T-helper 17 cell (primary cell): ENCODE measurements at regions not wholly inside any gene's neighbourhood (a gene's known extent, or its start where the extent isn't known, plus 50 kb on each side); places are given as distances from the start of the nearest gene placed in this dataset.

Source experiments
- ATAC-seq: fragments of 150-1000 bp; cut with Tn5 transposase; 2 replicates; pipeline ENCODE4 v1.10.0; 2021; ENCODE audit warnings: mild to moderate bottlenecking, moderate library complexity
- DNase-seq, 3 donors: peaks; one replicate each; pipeline versions ENCODE4 v3.0.0 to v3.0.0-alpha.2; 2020 to 2021
- H3K9me3 ChIP-seq: one replicate; pipeline ENCODE4 v1.7.0; 2013; ENCODE audit warnings: low read length, mild to moderate bottlenecking; ENCODE audit not compliant: control insufficient read depth, poor library complexity, severe bottlenecking
- H3K27ac Mint-ChIP-seq: one replicate; pipeline ENCODE4 v1.8.0; 2022; ENCODE audit warnings: mild to moderate bottlenecking, moderate library complexity, mixed read lengths
- H3K27me3 Mint-ChIP-seq: one replicate; pipeline ENCODE4 v1.8.0; 2022; ENCODE audit warnings: mixed read lengths
- H3K36me3 Mint-ChIP-seq: one replicate; pipeline ENCODE4 v1.8.0; 2022; ENCODE audit warnings: low read depth, mixed read lengths
- H3K4me1 Mint-ChIP-seq: one replicate; pipeline ENCODE4 v1.8.0; 2022; ENCODE audit warnings: mild to moderate bottlenecking, mixed read lengths
- H3K4me3 Mint-ChIP-seq: one replicate; pipeline ENCODE4 v1.8.0; 2022; ENCODE audit warnings: mild to moderate bottlenecking, moderate library complexity, mixed read lengths

GRCh38 chr15:93981706-93982105 is 249.7 kb upstream of the MCTP2 start:
- H3K9me3 ChIP-seq: no peaks in the 10 kb centered on the region
- peaks cover 2% of the 10 kb centered on the region for H3K36me3 Mint-ChIP-seq
- ATAC-seq: no peak
- H3K27ac Mint-ChIP-seq: peak overlapping the region; percentile 6
- DNase-seq: no peak
- no peak overlapping the region for H3K4me3 Mint-ChIP-seq
- no peaks in the 10 kb centered on the region for H3K27me3 Mint-ChIP-seq
- H3K4me1 Mint-ChIP-seq: peaks cover 14% of the 10 kb centered on the region

DNA sequence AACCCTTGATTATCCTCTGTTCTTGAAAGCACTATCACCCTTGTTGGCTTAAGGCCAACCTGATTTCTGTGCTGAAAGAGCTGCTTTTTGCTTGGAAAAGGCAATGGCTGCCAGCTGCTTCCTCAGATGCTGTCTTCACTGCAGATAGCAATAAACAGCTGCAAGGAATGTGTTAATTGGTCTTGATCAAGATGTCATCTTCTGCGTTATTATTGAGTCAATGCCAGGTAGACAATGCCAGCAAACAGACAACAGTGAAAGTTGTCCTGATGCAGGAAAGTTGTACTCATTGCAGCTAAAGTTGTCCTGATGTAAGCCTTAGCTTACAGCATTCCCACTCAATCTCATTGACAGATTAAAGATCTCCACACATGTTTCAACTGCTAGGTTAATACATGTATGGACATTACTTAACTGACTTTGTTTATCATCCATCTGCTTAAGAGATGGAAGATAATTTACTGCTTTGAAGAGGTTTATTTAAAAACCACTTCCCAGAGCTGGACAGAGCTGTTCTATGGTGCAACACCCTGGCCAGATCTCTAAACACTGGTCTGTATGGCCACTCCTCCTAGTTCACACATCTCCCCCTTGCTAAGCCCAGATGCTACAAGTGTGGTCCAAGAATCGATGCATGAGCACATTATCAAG is 251.0 kb upstream of the MCTP2 start:
- ATAC-seq (no peak), DNase-seq (no peak)
- peaks cover 8% of the 10 kb centered on the region for H3K4me1 Mint-ChIP-seq
- no peaks in the 10 kb centered on the region for H3K27me3 Mint-ChIP-seq
- no peaks in the 10 kb centered on the region for H3K9me3 ChIP-seq
- no peak overlapping the region for H3K27ac Mint-ChIP-seq
- peaks cover 2% of the 10 kb centered on the region for H3K36me3 Mint-ChIP-seq
- no peak overlapping the region for H3K4me3 Mint-ChIP-seq

- H3K9me3 ChIP-seq: no peaks in the 10 kb centered on the region
- DNase-seq (no peak), ATAC-seq (no peak)
- Mint-ChIP-seq H3K36me3 (no peaks in the 10 kb centered on the region), H3K27me3 (no peaks in the 10 kb centered on the region), H3K4me3 (no peak overlapping the region), H3K4me1 (peaks cover 2% of the 10 kb centered on the region), H3K27ac (no peak overlapping the region)
Measured at GRCh38 chr15:93974804-93975481, 256.4 kb upstream of the MCTP2 start.

- H3K4me3 Mint-ChIP-seq: no peak overlapping the region
- no peaks in the 10 kb centered on the region for H3K9me3 ChIP-seq
- H3K27ac Mint-ChIP-seq: no peak overlapping the region
- no peaks in the 10 kb centered on the region for H3K27me3 Mint-ChIP-seq
- H3K36me3 Mint-ChIP-seq: no peaks in the 10 kb centered on the region
- peaks cover 2% of the 10 kb centered on the region for H3K4me1 Mint-ChIP-seq
- DNase-seq (no peak), ATAC-seq (no peak)
Measured at GRCh38 chr15:93973287-93973686, 258.1 kb upstream of the MCTP2 start.

- no peak for ATAC-seq
Measured at GRCh38 chr15:93968773-93969172, 262.6 kb upstream of the MCTP2 start.

GRCh38 chr15:93965304-93965908 is 266.0 kb upstream of the MCTP2 start:
- Mint-ChIP-seq H3K36me3 (no peaks in the 10 kb centered on the region), H3K4me1 (no peaks in the 10 kb centered on the region), H3K27ac (no peak overlapping the region), H3K4me3 (no peak overlapping the region), H3K27me3 (peaks cover 4% of the 10 kb centered on the region)
- ATAC-seq (no peak), DNase-seq (no peak)
- no peaks in the 10 kb centered on the region for H3K9me3 ChIP-seq

More at GRCh38 chr15:93968773-93969172, 262.6 kb upstream of the MCTP2 start:
- no peak for DNase-seq
- Mint-ChIP-seq H3K36me3 (no peaks in the 10 kb centered on the region), H3K27me3 (no peaks in the 10 kb centered on the region), H3K4me1 (no peaks in the 10 kb centered on the region), H3K4me3 (no peak overlapping the region), H3K27ac (no peak overlapping the region)
- no peaks in the 10 kb centered on the region for H3K9me3 ChIP-seq

DNA sequence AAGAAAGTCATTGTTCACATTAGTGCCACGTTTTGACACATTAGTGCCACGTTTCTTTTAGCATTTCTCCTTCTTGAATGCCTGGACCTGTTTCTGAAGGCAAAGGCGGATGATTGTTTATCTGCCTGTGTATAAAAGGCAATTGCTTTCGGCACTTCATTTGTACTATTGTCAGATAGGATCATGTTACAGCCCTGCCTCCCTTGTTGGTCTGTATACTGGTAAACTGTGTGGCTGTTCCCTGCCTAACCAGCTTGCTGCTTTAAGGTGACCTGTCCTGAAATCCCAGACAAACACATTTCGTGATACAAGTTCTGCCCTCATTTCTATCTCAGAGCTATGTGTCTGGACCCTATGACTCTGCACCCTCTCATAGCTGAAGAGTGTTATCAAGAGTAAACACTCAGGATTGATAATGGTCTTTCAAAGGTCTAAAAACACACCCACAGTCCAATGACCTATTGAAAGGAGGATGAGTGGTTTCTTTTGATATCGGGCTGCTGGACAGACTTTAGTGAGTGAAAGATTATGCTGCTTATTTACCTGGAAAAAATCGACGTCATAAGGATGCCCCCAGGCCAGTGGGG is 276.3 kb upstream of the MCTP2 start:
- no peaks in the 10 kb centered on the region for H3K4me1 Mint-ChIP-seq
- H3K36me3 Mint-ChIP-seq: no peaks in the 10 kb centered on the region
- H3K9me3 ChIP-seq: no peaks in the 10 kb centered on the region
- DNase-seq (no peak), ATAC-seq (no peak)
- peaks cover 17% of the 10 kb centered on the region for H3K27me3 Mint-ChIP-seq
- no peak overlapping the region for H3K4me3 Mint-ChIP-seq
- no peak overlapping the region for H3K27ac Mint-ChIP-seq

- no peak for ATAC-seq
- no peaks in the 10 kb centered on the region for H3K36me3 Mint-ChIP-seq
- peaks cover 5% of the 10 kb centered on the region for H3K27me3 Mint-ChIP-seq
Measured at GRCh38 chr15:93948726-93949125, 282.6 kb upstream of the MCTP2 start.

GRCh38 chr15:93943586-93943985 is 287.8 kb upstream of the MCTP2 start:
- H3K4me1 Mint-ChIP-seq: peaks cover 2% of the 10 kb centered on the region
- DNase-seq: no peak
- H3K36me3 Mint-ChIP-seq: no peaks in the 10 kb centered on the region
- no peak for ATAC-seq
- H3K27me3 Mint-ChIP-seq: no peaks in the 10 kb centered on the region
- no peak overlapping the region for H3K4me3 Mint-ChIP-seq
- no peak overlapping the region for H3K27ac Mint-ChIP-seq
- H3K9me3 ChIP-seq: no peaks in the 10 kb centered on the region

More at GRCh38 chr15:93948726-93949125, 282.6 kb upstream of the MCTP2 start:
- H3K9me3 ChIP-seq: no peaks in the 10 kb centered on the region
- H3K27ac Mint-ChIP-seq: no peak overlapping the region
- DNase-seq: no peak
- no peak overlapping the region for H3K4me3 Mint-ChIP-seq
- peaks cover 2% of the 10 kb centered on the region for H3K4me1 Mint-ChIP-seq

GRCh38 chr15:93942269-93942694 is 289.1 kb upstream of the MCTP2 start:
- Mint-ChIP-seq H3K4me3 (no peak overlapping the region), H3K36me3 (no peaks in the 10 kb centered on the region), H3K27me3 (no peaks in the 10 kb centered on the region), H3K4me1 (peaks cover 2% of the 10 kb centered on the region), H3K27ac (no peak overlapping the region)
- ATAC-seq: no peak
- H3K9me3 ChIP-seq: no peaks in the 10 kb centered on the region
- no peak for DNase-seq

GRCh38 chr15:93941697-93942096 is 289.7 kb upstream of the MCTP2 start:
- Mint-ChIP-seq H3K27ac (no peak overlapping the region), H3K27me3 (no peaks in the 10 kb centered on the region), H3K4me1 (peaks cover 2% of the 10 kb centered on the region), H3K36me3 (no peaks in the 10 kb centered on the region), H3K4me3 (no peak overlapping the region)
- no peak for DNase-seq
- ATAC-seq: no peak
- no peaks in the 10 kb centered on the region for H3K9me3 ChIP-seq

DNA sequence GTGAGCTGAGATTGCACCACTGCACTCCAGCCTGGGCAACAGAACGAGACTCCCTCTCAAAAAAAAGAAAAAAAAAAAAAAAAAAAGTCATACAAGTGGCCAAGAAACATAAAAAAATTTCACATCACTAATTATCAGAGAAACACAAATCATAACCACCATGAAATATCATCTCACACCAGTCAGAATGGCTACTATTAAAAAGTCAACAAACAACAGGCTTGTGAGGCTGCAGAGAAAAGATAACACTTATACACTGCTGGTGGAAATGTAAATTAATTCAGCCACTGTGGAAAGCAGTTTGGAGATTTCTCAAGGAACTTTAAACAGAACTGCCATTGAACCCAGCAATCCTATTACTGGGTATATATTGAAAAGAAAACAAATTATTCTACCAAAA is 291.1 kb upstream of the MCTP2 start:
- Mint-ChIP-seq H3K27me3 (no peaks in the 10 kb centered on the region), H3K4me1 (no peaks in the 10 kb centered on the region), H3K27ac (no peak overlapping the region), H3K36me3 (no peaks in the 10 kb centered on the region), H3K4me3 (no peak overlapping the region)
- ATAC-seq (no peak), DNase-seq (no peak)
- no peaks in the 10 kb centered on the region for H3K9me3 ChIP-seq

DNA sequence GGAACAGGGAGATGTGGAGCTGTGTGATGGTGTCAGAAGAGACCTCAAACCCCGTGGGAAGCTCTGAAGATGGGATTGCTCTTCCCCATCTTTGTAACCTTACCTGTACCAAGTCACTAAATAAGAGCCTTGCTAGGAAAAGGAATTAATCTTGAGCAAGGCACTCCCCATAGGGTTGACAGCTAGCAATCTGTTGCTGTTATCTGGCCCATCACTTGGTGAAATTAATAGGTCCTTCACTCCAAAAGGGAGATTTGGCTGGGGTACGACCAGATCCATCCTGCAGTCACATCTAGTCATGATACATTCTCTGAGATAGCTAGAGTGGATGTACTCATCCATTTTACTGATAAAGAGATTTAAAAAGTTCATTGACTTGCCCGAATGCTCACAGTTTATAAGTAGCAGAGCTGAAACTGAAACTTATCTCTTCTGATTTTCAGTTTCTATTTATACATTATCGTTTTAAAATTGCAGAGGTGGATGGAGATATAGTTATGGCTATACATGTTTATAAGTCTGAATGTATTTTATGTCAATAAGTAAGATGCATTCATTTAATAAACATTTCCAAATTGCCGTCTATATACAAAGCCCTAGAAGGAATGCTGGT is 299.1 kb upstream of the MCTP2 start:
- H3K9me3 ChIP-seq: no peaks in the 10 kb centered on the region
- H3K4me3 Mint-ChIP-seq: peak overlapping the region; percentile 62
- DNase-seq (no peak), ATAC-seq (no peak)
- H3K27me3 Mint-ChIP-seq: no peaks in the 10 kb centered on the region
- peak overlapping the region; percentile 1 for H3K27ac Mint-ChIP-seq
- peaks cover 3% of the 10 kb centered on the region for H3K36me3 Mint-ChIP-seq
- H3K4me1 Mint-ChIP-seq: peaks cover 10% of the 10 kb centered on the region
